ENCODE measurements at regions not wholly inside any gene's neighbourhood (a gene's known extent, or its start where the extent isn't known, plus 50 kb on each side); places are given as distances from the start of the nearest gene placed in this dataset.

DNA sequence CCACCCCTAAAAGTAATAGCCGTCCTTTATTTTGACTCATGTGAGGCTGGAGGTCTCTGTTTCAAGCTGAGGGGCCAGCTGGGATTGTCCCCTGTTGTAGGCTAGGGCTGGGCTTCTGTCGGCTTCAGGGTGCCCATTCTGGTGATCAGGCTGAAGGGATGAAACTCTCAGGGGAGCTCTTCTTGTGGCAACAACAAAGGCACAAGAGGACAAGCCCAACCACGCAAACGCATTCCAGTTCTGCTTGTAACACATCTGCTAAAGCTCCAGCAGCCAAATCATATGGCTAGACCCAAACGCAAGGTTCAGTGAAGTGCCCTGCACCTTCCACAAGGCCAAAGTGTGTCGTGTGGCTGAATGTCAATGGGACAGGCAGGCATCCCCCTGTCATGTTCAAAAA lies 405.7 kb downstream of the INHBA start:
- TF ChIP-seq POLR2A (IDR thresholded peaks at IDR 0.05; ENCODE audit: low read depth, low read length): no peak
- FAIRE-seq: no peak

GRCh38 chr7:41295455-41295815 lies 407.5 kb downstream of the INHBA start:
- FAIRE-seq (no peak), DNase-seq (ENCODE audit: insufficient read length, low spot score) (no peak)
- TF ChIP-seq POLR2A (IDR thresholded peaks at IDR 0.05; ENCODE audit: low read depth, low read length): no peak

More for the DNA sequence above, 405.7 kb downstream of the INHBA start:
- DNase-seq (ENCODE audit: insufficient read length, low spot score): no peak

DNA sequence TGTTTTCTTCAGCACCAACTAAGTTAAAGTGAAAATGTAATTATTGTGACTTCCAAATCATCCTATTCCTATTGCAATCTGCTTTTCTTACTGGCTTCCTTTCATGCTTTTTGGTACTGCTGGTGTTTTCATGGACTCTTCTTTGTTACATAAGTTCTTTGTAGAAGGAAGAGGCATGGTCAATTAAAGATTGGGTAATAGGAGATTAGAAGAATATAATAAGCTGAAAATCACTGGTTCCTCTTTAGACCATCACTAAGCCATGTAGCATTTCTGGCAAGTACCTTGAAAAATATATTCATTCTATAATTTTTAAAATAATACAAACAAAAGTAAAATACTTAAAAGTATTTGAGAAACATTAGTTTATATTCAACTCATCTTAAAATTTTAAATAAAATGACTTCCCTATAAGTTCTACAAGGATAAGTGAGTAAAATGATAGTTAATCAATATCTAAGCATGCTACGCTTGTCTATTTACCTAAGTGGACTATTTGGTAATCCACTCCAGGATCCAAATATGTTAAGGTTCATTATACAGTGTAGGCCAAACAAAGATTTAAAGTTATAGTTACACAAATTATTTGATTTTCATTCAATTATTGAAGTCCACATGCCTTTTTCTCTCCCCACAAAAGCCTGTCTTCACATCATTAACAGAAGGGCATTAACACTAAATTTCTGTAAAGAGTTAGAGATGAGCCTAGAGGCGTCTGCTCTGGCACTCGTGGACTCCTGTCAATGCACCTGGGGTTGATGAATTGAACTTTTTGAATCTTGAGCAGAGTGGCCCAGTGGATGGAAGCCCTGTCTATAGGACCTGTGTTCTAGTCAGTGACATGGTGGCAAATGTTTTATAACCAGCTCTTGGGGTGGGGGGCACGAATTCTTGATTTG lies 408.1 kb downstream of the INHBA start:
- TF ChIP-seq POLR2A (IDR thresholded peaks at IDR 0.05; ENCODE audit: low read depth, low read length): no peak
- no peak for FAIRE-seq
- DNase-seq (ENCODE audit: insufficient read length, low spot score): no peak

- no peak for TF ChIP-seq POLR2A (IDR thresholded peaks at IDR 0.05; ENCODE audit: low read depth, low read length)
- FAIRE-seq (no peak), DNase-seq (ENCODE audit: insufficient read length, low spot score) (peak; percentile 21)
Measured at GRCh38 chr7:41292487-41292886, 410.4 kb downstream of the INHBA start.

DNA sequence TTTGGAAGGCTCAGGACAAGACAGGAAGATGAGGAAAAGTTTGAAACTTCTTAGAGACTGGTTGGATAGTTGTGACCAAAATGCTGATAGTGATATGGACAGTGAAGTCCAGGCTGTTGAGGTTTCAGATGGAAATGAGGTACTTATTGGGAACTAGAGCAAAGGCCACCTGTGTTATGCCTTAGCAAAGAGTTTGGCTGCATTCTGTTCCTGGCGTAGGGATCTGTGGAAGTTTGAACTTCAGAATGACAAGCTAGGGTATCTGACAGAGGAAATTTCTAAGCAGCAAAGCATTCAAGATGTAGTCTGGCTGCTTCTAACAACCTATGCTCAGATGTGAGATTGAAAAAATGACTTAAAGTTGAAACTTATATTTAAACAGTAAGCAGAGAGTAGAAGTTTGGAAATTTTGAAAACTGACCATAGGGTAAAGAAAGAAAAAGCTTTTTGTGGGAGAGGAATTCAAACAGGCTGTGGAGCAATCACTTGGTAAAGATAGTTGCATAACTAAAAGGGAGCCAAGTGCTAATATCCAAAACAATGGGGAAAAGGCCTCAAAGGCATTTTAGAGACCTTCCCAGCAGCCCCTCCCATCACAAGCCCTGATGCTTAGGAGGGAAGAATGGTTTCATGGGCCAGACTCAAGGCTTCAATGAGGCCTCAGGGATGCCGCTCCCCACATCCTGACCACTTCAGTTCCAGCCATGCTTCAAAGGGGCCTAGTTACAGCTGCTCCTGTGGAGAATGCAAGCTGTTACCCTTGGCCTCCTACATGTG lies 415.1 kb downstream of the INHBA start:
- FAIRE-seq: no peak

GRCh38 chr7:41280491-41280890 lies 422.4 kb downstream of the INHBA start:
- FAIRE-seq: no peak
- no peak for DNase-seq (ENCODE audit: insufficient read length, low spot score)
- TF ChIP-seq POLR2A (IDR thresholded peaks at IDR 0.05; ENCODE audit: low read depth, low read length): no peak

More for the DNA sequence above, 415.1 kb downstream of the INHBA start:
- TF ChIP-seq POLR2A (IDR thresholded peaks at IDR 0.05; ENCODE audit: low read depth, low read length): no peak
- no peak for DNase-seq (ENCODE audit: insufficient read length, low spot score)

DNA sequence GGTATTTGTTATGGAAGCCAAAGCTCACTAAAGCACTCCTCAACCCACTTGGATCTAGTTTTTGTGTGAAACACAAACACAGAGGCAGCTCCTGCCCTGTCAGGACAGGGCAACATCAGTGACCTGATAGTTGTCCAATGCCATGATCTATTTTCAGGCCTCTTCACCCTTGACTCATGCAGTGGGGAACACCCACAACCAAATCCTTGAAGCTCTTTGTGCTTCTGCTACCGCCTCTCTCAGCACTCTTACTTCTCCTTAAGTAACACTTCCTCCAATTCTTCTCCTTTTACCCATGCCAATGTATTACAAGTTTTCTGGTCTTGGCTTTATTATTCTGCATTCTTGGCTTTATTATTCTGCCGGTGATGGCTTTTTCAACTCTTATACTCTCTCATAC lies 425.3 kb downstream of the INHBA start:
- no peak for DNase-seq (ENCODE audit: insufficient read length, low spot score)
- TF ChIP-seq POLR2A (IDR thresholded peaks at IDR 0.05; ENCODE audit: low read depth, low read length): no peak
- FAIRE-seq: no peak

DNA sequence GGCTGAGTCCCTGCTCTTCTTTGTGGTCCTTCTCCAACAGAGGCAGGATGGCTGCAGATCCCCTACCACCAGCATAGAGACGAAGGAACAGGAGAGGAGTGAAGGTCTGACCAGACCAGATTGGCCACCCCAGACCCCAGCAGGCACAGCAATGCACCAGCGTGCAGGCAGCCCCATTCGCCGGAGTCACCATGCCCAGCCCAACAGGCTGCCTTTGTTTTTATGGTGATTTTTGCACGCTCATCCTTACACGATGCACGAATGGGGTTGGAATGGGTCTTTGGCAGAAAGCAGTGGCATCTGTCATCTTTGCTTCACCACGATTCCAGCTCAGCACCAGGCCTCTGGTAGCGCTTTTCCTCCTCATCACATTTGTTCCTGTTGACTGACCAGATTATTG lies 427.6 kb downstream of the INHBA start:
- no peak for DNase-seq (ENCODE audit: insufficient read length, low spot score)
- FAIRE-seq: no peak
- no peak for TF ChIP-seq POLR2A (IDR thresholded peaks at IDR 0.05; ENCODE audit: low read depth, low read length)

- TF ChIP-seq POLR2A (IDR thresholded peaks at IDR 0.05; ENCODE audit: low read depth, low read length): no peak
- no peak for DNase-seq (ENCODE audit: insufficient read length, low spot score)
- no peak for FAIRE-seq
Measured at GRCh38 chr7:41274179-41274578, 428.7 kb downstream of the INHBA start.

DNA sequence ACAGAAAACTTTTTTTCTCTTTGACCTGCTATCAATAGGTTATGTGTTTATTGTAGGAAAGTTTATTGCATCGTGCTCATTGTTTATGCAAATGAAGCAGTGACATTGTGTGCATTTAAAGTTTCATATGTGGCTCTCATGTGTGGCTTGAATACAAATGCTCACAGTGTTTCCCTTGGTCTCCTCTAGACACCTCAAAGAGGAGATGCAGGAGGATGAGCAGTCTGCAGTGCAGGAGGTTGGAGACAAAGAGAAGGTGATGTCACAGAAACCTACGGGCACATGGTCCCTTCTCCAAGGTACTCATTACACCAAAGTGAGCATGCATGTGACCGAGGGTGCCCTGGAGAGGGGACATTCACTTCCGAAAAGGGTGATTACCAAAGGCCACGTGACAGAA lies 430.2 kb downstream of the INHBA start:
- TF ChIP-seq POLR2A (IDR thresholded peaks at IDR 0.05; ENCODE audit: low read depth, low read length): no peak
- FAIRE-seq: no peak
- DNase-seq (ENCODE audit: insufficient read length, low spot score): no peak

DNA sequence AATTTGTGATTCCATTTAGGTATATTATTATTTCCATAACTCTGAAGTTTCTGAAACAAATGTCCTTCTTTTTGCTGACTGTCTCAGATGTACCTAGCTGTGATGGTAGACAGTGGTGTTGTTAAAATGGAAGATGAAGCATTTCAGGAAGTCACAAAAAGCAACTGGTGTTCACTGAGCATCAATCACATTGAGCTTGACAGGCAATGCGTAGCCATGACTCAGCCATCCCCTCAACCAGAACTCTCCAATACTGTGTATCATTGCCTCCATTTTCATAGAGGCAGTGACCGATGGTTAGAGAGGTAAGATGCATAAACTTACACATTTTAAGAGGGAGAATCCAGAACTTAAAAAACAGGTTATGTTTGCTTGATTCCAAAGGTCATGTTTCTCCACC lies 434.0 kb downstream of the INHBA start:
- TF ChIP-seq POLR2A (IDR thresholded peaks at IDR 0.05; ENCODE audit: low read depth, low read length): no peak
- DNase-seq (ENCODE audit: insufficient read length, low spot score) (no peak), FAIRE-seq (no peak)

- FAIRE-seq: no peak
- no peak for DNase-seq (ENCODE audit: insufficient read length, low spot score)
- no peak for TF ChIP-seq POLR2A (IDR thresholded peaks at IDR 0.05; ENCODE audit: low read depth, low read length)
Measured at GRCh38 chr7:41261080-41261479, 441.8 kb downstream of the INHBA start.

- no peak for TF ChIP-seq POLR2A (IDR thresholded peaks at IDR 0.05; ENCODE audit: low read depth, low read length)
- no peak for FAIRE-seq
- DNase-seq (ENCODE audit: insufficient read length, low spot score): no peak
Measured at GRCh38 chr7:41257660-41258059, 445.2 kb downstream of the INHBA start.

GRCh38 chr7:41256186-41256945 lies 446.5 kb downstream of the INHBA start:
- DNase-seq (ENCODE audit: insufficient read length, low spot score) (no peak), FAIRE-seq (no peak)
- TF ChIP-seq POLR2A (IDR thresholded peaks at IDR 0.05; ENCODE audit: low read depth, low read length): no peak

All from H54 (cell line).